Hepatocyte (in vitro differentiated cells): ENCODE measurements at regions not wholly inside any gene's neighbourhood (a gene's known extent, or its start where the extent isn't known, plus 50 kb on each side); places are given as distances from the start of the nearest gene placed in this dataset.

Experiments used
- EZH2 ChIP-seq: fragments of 200-600 bp; sonication (generic); IDR thresholded peaks from 2 replicates; pipeline ENCODE4 v1.6.1; 2016; ENCODE audit warnings: antibody characterized with exemption, mild to moderate bottlenecking, borderline replicate concordance
- TF ChIP-seq, protein P1 (sequence below): fragments of 200-600 bp; sonication (generic); IDR thresholded peaks from 2 replicates; pipeline ENCODE4 v1.5.1; 2016; ENCODE audit warnings: antibody characterized with exemption, mild to moderate bottlenecking; ENCODE audit not compliant: poor library complexity

- no peak for TF ChIP-seq EZH2
- TF ChIP-seq, protein P1, sequence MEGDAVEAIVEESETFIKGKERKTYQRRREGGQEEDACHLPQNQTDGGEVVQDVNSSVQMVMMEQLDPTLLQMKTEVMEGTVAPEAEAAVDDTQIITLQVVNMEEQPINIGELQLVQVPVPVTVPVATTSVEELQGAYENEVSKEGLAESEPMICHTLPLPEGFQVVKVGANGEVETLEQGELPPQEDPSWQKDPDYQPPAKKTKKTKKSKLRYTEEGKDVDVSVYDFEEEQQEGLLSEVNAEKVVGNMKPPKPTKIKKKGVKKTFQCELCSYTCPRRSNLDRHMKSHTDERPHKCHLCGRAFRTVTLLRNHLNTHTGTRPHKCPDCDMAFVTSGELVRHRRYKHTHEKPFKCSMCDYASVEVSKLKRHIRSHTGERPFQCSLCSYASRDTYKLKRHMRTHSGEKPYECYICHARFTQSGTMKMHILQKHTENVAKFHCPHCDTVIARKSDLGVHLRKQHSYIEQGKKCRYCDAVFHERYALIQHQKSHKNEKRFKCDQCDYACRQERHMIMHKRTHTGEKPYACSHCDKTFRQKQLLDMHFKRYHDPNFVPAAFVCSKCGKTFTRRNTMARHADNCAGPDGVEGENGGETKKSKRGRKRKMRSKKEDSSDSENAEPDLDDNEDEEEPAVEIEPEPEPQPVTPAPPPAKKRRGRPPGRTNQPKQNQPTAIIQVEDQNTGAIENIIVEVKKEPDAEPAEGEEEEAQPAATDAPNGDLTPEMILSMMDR, result no peak
Measured at GRCh38 chr6:168996356-168996625, 257.4 kb downstream of the THBS2 start.
